ENCODE measurements at regions not wholly inside any gene's neighbourhood (a gene's known extent, or its start where the extent isn't known, plus 50 kb on each side); places are given as distances from the start of the nearest gene placed in this dataset.

GRCh38 chr16:86294535-86295196, 215.7 kb upstream of the FOXF1 start:
- TF ChIP-seq CTCF (IDR thresholded peaks at IDR 0.05; ENCODE audit: low read length) (no peak), EZH2 (optimal IDR thresholded peaks at IDR 0.05; ENCODE audit: low read depth, low read length) (no peak)
